ENCODE measurements at regions not wholly inside any gene's neighbourhood (a gene's known extent, or its start where the extent isn't known, plus 50 kb on each side); places are given as distances from the start of the nearest gene placed in this dataset.
"Not testable (repeated sequence)": the region's sequence is repeated elsewhere in the genome, so short reads cannot be mapped to it uniquely, and the experiment has no call there.

- H3K9me3 ChIP-seq: peaks cover 0 to 39% (median 0%) of the 10 kb centered on the region in 8 donors
- WGBS, 5 donors: 77 to 92% (median 84%) methylated on average over 12 to 15 of the region's 15 CpGs
- peak; percentile 77 for DNase-seq
- intact Hi-C loops (cut with DNase I; ENCODE audit: low total_unique reads): no loop called here
- H3K4me1 ChIP-seq: peaks cover 0 to 53% (median 0%) of the 10 kb centered on the region in 6 donors
- H3K4me3 ChIP-seq: no peak overlapping the region
- no peak overlapping the region for H3K27ac ChIP-seq
- TF ChIP-seq CTCF (IDR thresholded peaks at IDR 0.05 in 8 of 11, conservative IDR thresholded peaks at IDR 0.05 in 3 of 11) (no peak), POLR2AphosphoS5 (IDR thresholded peaks at IDR 0.05) (no peak), POLR2A (IDR thresholded peaks at IDR 0.05) (no peak)
- H3K27me3 ChIP-seq (replicated peaks in 1 of 7): no peaks in the 10 kb centered on the region
- no peaks in the 10 kb centered on the region for H3K36me3 ChIP-seq
Measured at GRCh38 chr20:30286157-30286556, 971.3 kb upstream of the DEFB115 start.

GRCh38 chr20:30287459-30287858, 970.0 kb upstream of the DEFB115 start:
- H3K4me3 ChIP-seq; H3K27me3 ChIP-seq (replicated peaks in 1 of 7); H3K36me3 ChIP-seq; intact Hi-C loops (cut with DNase I; ENCODE audit: low total_unique reads); DNase-seq; H3K27ac ChIP-seq: not testable (repeated sequence)
- peaks cover 0 to 49% (median 0%) of the 10 kb centered on the region in 6 donors for H3K4me1 ChIP-seq
- 89 to 94% (median 94%) methylated on average over 22 of the region's 22 CpGs for WGBS, 5 donors
- H3K9me3 ChIP-seq: peaks cover 0 to 38% (median 0%) of the 10 kb centered on the region in 8 donors

- Histone ChIP-seq H3K27me3 (replicated peaks in 1 of 7) (no peaks in the 10 kb centered on the region), H3K4me1 (peaks cover 0 to 42% (median 0%) of the 10 kb centered on the region in 6 donors), H3K27ac (peak overlapping the region in 3 of 8 donors; percentile 59 to 87 (median 84)), H3K36me3 (no peaks in the 10 kb centered on the region), H3K9me3 (peaks cover 0 to 38% (median 0%) of the 10 kb centered on the region in 8 donors), H3K4me3 (no peak overlapping the region)
- 76 to 89% (median 86%) methylated on average over 10 of the region's 10 CpGs for WGBS, 5 donors
- no peak for DNase-seq
- TF ChIP-seq POLR2AphosphoS5 (IDR thresholded peaks at IDR 0.05) (no peak), POLR2A (IDR thresholded peaks at IDR 0.05) (no peak), CTCF (IDR thresholded peaks at IDR 0.05 in 8 of 11, conservative IDR thresholded peaks at IDR 0.05 in 3 of 11) (no peak)
- intact Hi-C loops (cut with DNase I; ENCODE audit: low total_unique reads): no loop called here
Measured at GRCh38 chr20:30288346-30288745, 969.1 kb upstream of the DEFB115 start.

- H3K27me3 ChIP-seq (replicated peaks in 1 of 7); DNase-seq; H3K36me3 ChIP-seq; intact Hi-C loops (cut with DNase I; ENCODE audit: low total_unique reads): not testable (repeated sequence)
- Histone ChIP-seq H3K27ac (peak overlapping the region in 4 of 8 donors; percentile 59 to 87 (median 78)), H3K9me3 (peaks cover 0 to 31% (median 0%) of the 10 kb centered on the region in 8 donors), H3K4me3 (peak overlapping the region in 3 of 8 donors; percentile 26 to 36 (median 35)), H3K4me1 (peaks cover 0 to 35% (median 0%) of the 10 kb centered on the region in 6 donors)
- WGBS, 5 donors: 12 to 64% (median 33%) methylated on average over 11 of the region's 11 CpGs
Measured at GRCh38 chr20:30289049-30289448, 968.4 kb upstream of the DEFB115 start.

DNA sequence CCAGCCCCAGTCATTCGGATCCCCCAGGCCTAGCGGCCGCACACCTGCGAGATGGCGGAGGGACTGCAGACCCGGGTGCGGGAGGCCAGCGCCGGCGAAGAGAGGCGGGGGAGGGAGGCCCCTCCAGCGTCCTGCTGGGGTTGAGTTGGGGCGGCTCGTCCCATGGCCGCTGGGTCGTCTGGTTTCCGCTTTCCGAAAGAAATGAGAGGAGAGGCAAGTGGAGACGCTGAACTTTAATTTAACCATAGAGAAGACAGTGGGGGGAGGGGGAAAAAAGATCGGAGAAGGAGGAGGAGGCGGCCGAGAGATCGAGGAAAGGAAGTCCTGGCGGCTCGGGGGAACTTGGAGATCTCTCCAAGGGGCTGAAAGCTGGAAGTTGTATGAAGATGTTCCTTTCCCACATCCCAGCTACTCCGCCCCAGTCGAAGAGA, 967.7 kb upstream of the DEFB115 start:
- Histone ChIP-seq H3K4me1 (peaks cover 0 to 28% (median 0%) of the 10 kb centered on the region in 6 donors), H3K4me3 (peak overlapping the region in 5 of 8 donors; percentile 15 to 36 (median 26)), H3K9me3 (peaks cover 0 to 24% (median 0%) of the 10 kb centered on the region in 8 donors), H3K27ac (peak overlapping the region in 5 of 8 donors; percentile 59 to 87 (median 72))
- H3K27me3 ChIP-seq (replicated peaks in 1 of 7); H3K36me3 ChIP-seq; intact Hi-C loops (cut with DNase I; ENCODE audit: low total_unique reads): not testable (repeated sequence)
- peak; percentile 83 for DNase-seq
- 2 to 64% (median 25%) methylated on average over 22 to 27 of the region's 27 CpGs for whole genome bisulfite sequencing, 5 donors

All from spleen (tissue), 11 donors.